Mucosa of descending colon (tissue), 3 donors: ENCODE measurements at regions not wholly inside any gene's neighbourhood (a gene's known extent, or its start where the extent isn't known, plus 50 kb on each side); places are given as distances from the start of the nearest gene placed in this dataset.

ENCODE experiments used
- ATAC-seq: fragments of 200-7000 bp; cut with Tn5 transposase; one replicate; pipeline ENCODE4 v1.9.1; 2020; ENCODE audit warnings: mild to moderate bottlenecking, moderate library complexity
- DNase-seq, 3 donors: peaks; one replicate each; pipeline ENCODE4 v3.0.0-alpha.2; 2020
- H3K36me3 ChIP-seq: fragments of 200-600 bp; one replicate; pipeline ENCODE4 v1.8.0; 2021; ENCODE audit warnings: low read depth, mild to moderate bottlenecking
- H3K4me1 ChIP-seq: fragments of 200-600 bp; one replicate; pipeline ENCODE4 v1.8.0; 2021; ENCODE audit warnings: low read depth, mild to moderate bottlenecking
- H3K4me3 ChIP-seq: fragments of 200-600 bp; one replicate; pipeline ENCODE4 v1.8.0; 2021; ENCODE audit warnings: mild to moderate bottlenecking
- H3K9me3 ChIP-seq: fragments of 200-600 bp; one replicate; pipeline ENCODE4 v1.8.0; 2021; ENCODE audit warnings: mild to moderate bottlenecking
- CTCF ChIP-seq: fragments of 200-600 bp; IDR thresholded peaks from one replicate; pipeline ENCODE4 v1.8.0; 2022; ENCODE audit warnings: antibody characterized with exemption, mild to moderate bottlenecking
- intact Hi-C, 2 donors: fragments of 100-400 bp; cut with DNase I in 1 of 2; cut with micrococcal nuclease in 1 of 2; formaldehyde crosslinking; loops; one replicate each; pipeline versions ENCODE4 v1.11.0 to v1.11.1; 2022; cut with DNase I, micrococcal nuclease
- donor health status: DM: no; HTN: no; CAD: no; lungs with moderate emphysema.
- donor health status: DM: no; HTN: no; CAD: no.
- donor health status: DM: no; HTN: yes; CAD: no.

DNA sequence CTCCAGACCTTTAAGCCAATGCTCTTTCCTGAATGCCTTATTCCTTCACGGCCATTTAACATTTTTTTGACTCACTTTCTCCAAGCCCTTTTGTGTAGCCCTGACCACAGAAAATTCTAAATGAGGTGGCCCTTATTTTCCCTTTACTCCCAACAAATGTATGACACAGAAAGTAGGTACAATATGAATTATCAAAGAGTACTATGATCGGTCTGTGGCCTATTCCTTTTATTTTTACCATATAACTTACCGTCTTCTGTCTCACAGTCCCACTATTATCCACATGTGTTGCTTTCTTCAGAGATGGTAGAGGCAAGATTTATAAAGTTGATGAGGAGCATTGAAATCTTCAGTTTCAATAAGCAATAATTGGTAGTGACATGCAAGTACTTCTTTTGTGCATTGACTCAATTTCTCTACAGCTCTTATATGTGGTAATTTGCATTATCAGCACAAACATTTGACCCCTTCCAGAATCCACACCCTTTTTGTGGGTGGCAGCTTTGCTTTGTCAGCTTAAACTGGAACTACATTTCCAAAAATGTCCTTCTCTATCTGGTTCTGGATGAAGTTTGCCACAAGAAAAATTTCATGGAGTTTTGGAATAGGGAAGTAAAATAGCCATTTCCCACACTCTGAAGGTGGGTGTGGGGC, 143.8 kb upstream of the GADL1 start:
- DNase-seq (no peak), ATAC-seq (no peak)
- Histone ChIP-seq H3K4me3 (no peak overlapping the region), H3K9me3 (peaks cover 5% of the 10 kb centered on the region), H3K36me3 (no peaks in the 10 kb centered on the region), H3K4me1 (no peaks in the 10 kb centered on the region)
- no peak for TF ChIP-seq CTCF
- intact Hi-C loops, result no loop called here

GRCh38 chr3:31039145-31039544, 144.7 kb upstream of the GADL1 start:
- intact Hi-C loops, result no loop called here
- H3K4me1 ChIP-seq, result no peaks in the 10 kb centered on the region
- H3K36me3 ChIP-seq, result no peaks in the 10 kb centered on the region
- ATAC-seq (no peak), DNase-seq (no peak)
- no peak for TF ChIP-seq CTCF
- H3K4me3 ChIP-seq, result no peak overlapping the region
- H3K9me3 ChIP-seq, result peaks cover 5% of the 10 kb centered on the region

DNA sequence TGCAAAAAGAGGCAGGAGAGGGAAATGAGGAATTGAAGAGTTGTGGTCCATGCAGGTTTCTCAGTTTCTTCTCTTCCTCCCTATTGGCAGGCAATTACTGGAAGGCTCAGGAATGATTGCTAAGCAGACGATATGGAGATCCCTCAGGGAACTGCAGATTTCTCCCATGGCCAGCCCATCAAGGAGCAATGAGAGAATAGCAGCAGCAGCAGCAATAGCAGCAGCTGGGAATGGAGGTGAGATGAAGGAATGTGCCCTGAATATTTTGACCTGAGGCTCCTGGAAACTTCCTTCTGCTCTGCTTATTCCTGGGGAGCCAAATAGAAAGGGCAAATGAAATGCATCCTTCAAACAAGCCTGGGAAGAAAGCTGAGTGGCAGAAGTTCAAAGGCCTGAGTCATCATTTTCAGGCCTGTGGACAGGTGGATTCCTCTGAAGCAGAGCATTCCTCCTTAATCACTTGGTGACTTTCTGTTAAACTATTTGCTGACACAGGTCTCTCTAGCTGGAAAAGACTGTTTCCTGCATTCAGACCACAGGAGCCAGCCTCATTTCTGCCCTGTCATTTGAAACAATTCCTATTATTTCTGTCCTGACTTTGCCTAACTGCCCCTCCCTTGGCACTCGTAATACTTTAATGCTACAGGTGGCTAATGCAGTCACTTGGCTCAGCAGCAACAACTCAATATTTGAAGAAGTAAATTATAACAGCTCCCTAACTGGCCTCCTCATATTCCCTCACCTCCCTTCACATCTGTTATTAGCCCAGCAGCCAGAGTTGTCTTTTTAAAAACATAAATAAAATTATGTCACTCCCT, 146.9 kb upstream of the GADL1 start:
- ATAC-seq, result no peak
- H3K4me3 ChIP-seq, result no peak overlapping the region
- TF ChIP-seq CTCF, result no peak
- H3K9me3 ChIP-seq, result peaks cover 5% of the 10 kb centered on the region
- DNase-seq, result no peak
- no peaks in the 10 kb centered on the region for H3K4me1 ChIP-seq
- intact Hi-C loops, result no loop called here
- H3K36me3 ChIP-seq, result no peaks in the 10 kb centered on the region

DNA sequence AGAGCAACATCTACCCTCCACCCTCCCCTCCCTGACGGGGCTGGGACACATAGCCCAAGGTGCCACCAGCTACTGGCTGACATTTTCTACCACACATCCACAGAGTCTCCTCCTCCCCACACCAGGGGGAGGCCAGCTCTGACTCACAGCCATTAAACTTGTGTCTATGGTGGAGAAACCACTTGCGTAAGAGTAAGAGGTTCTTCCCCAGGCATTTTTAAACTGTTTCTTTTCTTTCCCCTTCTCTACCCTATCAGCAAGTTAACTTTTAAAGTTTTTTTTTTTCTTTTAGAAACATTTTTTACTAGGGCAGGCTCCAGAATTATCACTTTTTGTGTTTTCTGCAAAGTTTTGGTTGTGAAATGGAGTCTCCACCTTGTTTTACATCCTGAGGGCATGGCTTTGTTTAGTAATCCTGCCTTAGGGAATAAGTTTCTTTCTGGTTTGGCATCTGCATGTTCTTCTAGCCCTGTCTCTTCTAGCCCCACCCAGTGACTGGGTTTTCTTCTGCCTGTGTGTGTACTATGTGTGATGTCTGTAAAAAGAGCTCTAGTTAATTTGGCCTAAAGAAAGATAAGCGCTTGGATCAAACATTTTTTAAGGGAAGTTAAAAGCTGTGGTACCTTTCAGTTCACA, 148.8 kb upstream of the GADL1 start:
- Histone ChIP-seq H3K36me3 (no peaks in the 10 kb centered on the region), H3K9me3 (peaks cover 5% of the 10 kb centered on the region), H3K4me1 (no peaks in the 10 kb centered on the region), H3K4me3 (no peak overlapping the region)
- TF ChIP-seq CTCF, result no peak
- DNase-seq (no peak), ATAC-seq (no peak)
- intact Hi-C loops, result no loop called here

DNA sequence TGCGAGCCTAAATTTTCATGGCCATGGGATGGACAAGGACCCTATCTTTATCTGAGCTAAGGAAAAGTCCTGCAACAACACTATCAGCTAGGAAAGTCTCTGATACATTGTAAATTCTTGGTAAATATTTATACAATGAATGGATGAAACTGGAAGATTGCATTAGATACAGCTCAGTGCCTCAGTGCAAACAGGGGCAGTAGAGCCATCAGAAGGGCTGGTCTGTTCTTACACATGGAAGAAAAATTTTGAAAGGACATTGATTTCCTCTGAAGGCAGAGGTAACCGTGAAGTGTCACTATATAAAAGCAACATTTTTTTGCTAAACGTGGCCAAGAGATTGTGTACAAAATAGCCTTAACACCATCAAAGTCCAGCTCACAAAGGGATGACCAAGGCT, 153.2 kb upstream of the GADL1 start:
- TF ChIP-seq CTCF, result no peak
- ATAC-seq, result no peak
- Histone ChIP-seq H3K4me3 (no peak overlapping the region), H3K4me1 (no peaks in the 10 kb centered on the region), H3K9me3 (peaks cover 9% of the 10 kb centered on the region), H3K36me3 (no peaks in the 10 kb centered on the region)
- intact Hi-C loops, result no loop called here
- no peak for DNase-seq
